Duodenal mucosa (tissue), 2 donors: ENCODE measurements at regions not wholly inside any gene's neighbourhood (a gene's known extent, or its start where the extent isn't known, plus 50 kb on each side); places are given as distances from the start of the nearest gene placed in this dataset.

Experiments used
- H3K27ac ChIP-seq: one replicate; pipeline ENCODE4 v1.7.0; 2013; ENCODE audit warnings: low read depth, low read length
- H3K27me3 ChIP-seq, 2 donors: one replicate each; pipeline ENCODE4 v1.7.0; 2013; ENCODE audit warnings: low read length in 2 of 2, control low read depth in 1 of 2; ENCODE audit not compliant: insufficient read depth in 2 of 2, control insufficient read depth in 1 of 2
- H3K36me3 ChIP-seq, 2 donors: one replicate each; pipeline ENCODE4 v1.7.0; 2013; ENCODE audit warnings: low read length in 2 of 2, control low read depth in 1 of 2; ENCODE audit not compliant: insufficient read depth in 2 of 2, control insufficient read depth in 1 of 2
- H3K4me1 ChIP-seq, 2 donors: one replicate each; pipeline ENCODE4 v1.7.0; 2013; ENCODE audit warnings: low read length in 2 of 2, control low read depth in 1 of 2; ENCODE audit not compliant: insufficient read depth in 2 of 2, control insufficient read depth in 1 of 2
- H3K4me3 ChIP-seq, 2 donors: one replicate each; pipeline ENCODE4 v1.7.0; 2013; ENCODE audit warnings: low read length in 2 of 2, low read depth in 1 of 2
- H3K9ac ChIP-seq, 2 donors: one replicate each; pipeline ENCODE4 v1.7.0; 2013; ENCODE audit warnings: low read length in 2 of 2, low read depth in 1 of 2
- H3K9me3 ChIP-seq, 2 donors: one replicate each; pipeline ENCODE4 v1.7.0; 2013; ENCODE audit warnings: low read length in 2 of 2, control low read depth in 1 of 2; ENCODE audit not compliant: control insufficient read depth in 1 of 2

DNA sequence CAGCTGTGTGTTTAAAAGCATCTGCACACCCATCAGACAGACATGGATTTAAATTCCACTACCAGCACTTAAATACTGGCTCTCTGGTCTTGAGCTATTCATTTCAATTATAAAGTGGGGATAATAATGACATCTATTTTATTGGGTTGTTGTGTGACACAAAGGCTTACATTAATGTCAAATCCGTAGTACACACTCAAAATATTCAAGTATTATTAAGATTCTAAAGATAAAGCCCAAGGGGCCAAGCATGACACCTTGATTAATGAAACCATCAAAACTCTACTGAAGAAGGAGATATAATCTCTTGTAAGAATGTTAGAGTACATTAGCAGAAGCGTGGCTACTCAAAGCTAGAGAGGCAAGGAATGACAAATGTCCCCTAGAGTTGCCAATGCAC, 743.0 kb downstream of the KCTD16 start:
- Histone ChIP-seq H3K9ac (no peak overlapping the region), H3K9me3 (no peaks in the 10 kb centered on the region), H3K27me3 (no peaks in the 10 kb centered on the region), H3K36me3 (no peaks in the 10 kb centered on the region), H3K4me3 (no peak overlapping the region), H3K27ac (no peak overlapping the region), H3K4me1 (no peaks in the 10 kb centered on the region)

DNA sequence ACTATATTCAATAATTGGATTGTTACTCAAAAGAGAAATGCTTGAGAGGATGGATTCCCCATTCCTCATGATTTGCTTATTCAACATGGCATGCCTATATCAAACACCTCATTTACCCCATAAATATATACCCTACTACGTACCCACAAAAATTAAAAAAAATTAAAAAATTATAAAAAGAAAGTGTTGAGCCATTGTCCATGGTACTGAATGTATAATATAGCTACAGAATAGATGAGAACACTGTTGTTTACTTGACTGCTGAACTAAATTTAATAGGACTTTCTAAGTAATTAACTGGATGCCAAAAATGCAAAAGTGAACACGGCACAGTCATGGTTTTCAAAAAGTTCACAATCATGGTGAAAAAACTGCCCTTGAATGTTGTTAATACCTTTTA, 725.8 kb downstream of the KCTD16 start:
- H3K9ac ChIP-seq: no peak overlapping the region
- H3K4me3 ChIP-seq: no peak overlapping the region
- no peaks in the 10 kb centered on the region for H3K4me1 ChIP-seq
- no peak overlapping the region for H3K27ac ChIP-seq
- H3K9me3 ChIP-seq: no peaks in the 10 kb centered on the region
- no peaks in the 10 kb centered on the region for H3K27me3 ChIP-seq
- H3K36me3 ChIP-seq: no peaks in the 10 kb centered on the region

DNA sequence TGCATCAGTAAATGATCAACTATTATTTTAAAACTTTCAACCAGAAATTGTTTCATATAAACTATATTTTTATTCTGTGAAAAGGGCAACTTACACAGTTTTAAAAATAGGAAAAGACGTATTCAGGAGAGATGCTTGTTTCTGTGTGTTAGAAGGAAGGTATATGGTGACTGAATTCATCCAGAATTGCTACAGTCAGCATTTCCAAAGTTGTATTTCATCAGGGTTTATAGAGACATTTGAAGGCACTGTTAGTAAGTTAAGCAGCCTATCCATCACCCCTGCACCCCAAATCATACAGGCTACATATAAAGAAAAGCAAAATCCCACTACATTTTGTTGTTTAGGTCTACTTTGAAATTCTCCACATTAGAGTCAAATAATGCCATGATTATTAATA, 716.0 kb downstream of the KCTD16 start:
- Histone ChIP-seq H3K36me3 (no peaks in the 10 kb centered on the region), H3K9ac (no peak overlapping the region), H3K27ac (no peak overlapping the region), H3K9me3 (no peaks in the 10 kb centered on the region), H3K27me3 (no peaks in the 10 kb centered on the region), H3K4me3 (no peak overlapping the region), H3K4me1 (no peaks in the 10 kb centered on the region)

- H3K4me3 ChIP-seq: no peak overlapping the region
- H3K27ac ChIP-seq: no peak overlapping the region
- no peaks in the 10 kb centered on the region for H3K4me1 ChIP-seq
- H3K9me3 ChIP-seq: no peaks in the 10 kb centered on the region
- no peaks in the 10 kb centered on the region for H3K36me3 ChIP-seq
- no peaks in the 10 kb centered on the region for H3K27me3 ChIP-seq
- no peak overlapping the region for H3K9ac ChIP-seq
These were observed 712.1 kb downstream of the KCTD16 start for GRCh38 chr5:144882739-144883283.

DNA sequence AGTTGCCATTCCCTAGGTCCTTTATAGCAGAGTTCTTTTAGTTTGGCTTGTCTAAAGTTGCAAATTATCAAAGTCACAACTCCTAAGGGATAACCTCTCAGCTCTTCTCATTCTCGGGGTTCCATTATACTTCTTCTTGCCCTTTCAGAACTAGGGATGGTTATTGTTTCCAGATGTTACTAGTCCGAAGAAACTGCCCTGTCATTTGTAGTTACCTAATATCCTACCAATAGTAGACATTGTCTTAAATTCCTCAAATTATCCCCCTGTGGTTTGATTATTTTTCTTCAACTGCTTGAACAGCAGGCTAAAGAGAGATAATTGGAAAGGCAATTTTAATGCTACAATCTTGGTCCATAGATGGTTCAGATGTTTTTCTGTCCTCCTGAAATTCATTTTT, 709.8 kb downstream of the KCTD16 start:
- H3K27ac ChIP-seq: no peak overlapping the region

GRCh38 chr5:144876990-144877389, 706.3 kb downstream of the KCTD16 start:
- Histone ChIP-seq H3K9me3 (no peaks in the 10 kb centered on the region), H3K4me3 (no peak overlapping the region), H3K27ac (no peak overlapping the region), H3K9ac (no peak overlapping the region), H3K4me1 (no peaks in the 10 kb centered on the region), H3K36me3 (no peaks in the 10 kb centered on the region), H3K27me3 (no peaks in the 10 kb centered on the region)

More for the DNA sequence above, 709.8 kb downstream of the KCTD16 start:
- no peaks in the 10 kb centered on the region for H3K27me3 ChIP-seq
- no peaks in the 10 kb centered on the region for H3K36me3 ChIP-seq
- H3K9ac ChIP-seq: no peak overlapping the region
- H3K4me1 ChIP-seq: no peaks in the 10 kb centered on the region
- H3K9me3 ChIP-seq: no peaks in the 10 kb centered on the region
- no peak overlapping the region for H3K4me3 ChIP-seq

DNA sequence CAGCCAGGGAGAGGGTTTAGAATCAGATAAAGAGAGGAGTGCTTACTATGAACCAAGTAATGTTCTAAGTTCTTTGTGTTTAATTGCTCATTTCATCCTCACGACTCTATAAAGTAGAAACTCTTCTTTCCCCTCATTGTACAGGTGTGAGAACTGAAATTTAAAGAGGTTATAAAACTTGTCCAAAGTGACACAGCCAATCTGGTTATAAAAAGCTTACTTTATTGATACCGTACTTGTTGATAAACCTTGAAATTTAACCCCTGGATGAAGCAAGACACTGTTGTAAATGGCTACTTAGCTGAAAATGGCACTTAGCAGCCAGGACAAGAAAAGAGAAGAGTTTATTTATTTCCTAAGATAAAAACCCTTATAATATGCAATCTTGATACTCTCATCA, 702.4 kb downstream of the KCTD16 start:
- Histone ChIP-seq H3K27ac (no peak overlapping the region), H3K9me3 (no peaks in the 10 kb centered on the region), H3K4me1 (no peaks in the 10 kb centered on the region), H3K4me3 (no peak overlapping the region), H3K36me3 (no peaks in the 10 kb centered on the region), H3K27me3 (no peaks in the 10 kb centered on the region), H3K9ac (no peak overlapping the region)

- Histone ChIP-seq H3K27ac (no peak overlapping the region), H3K9ac (no peak overlapping the region), H3K4me1 (no peaks in the 10 kb centered on the region), H3K27me3 (no peaks in the 10 kb centered on the region), H3K36me3 (no peaks in the 10 kb centered on the region), H3K4me3 (no peak overlapping the region), H3K9me3 (no peaks in the 10 kb centered on the region)
These were observed 693.4 kb downstream of the KCTD16 start for GRCh38 chr5:144864118-144864517.

- Histone ChIP-seq H3K36me3 (no peaks in the 10 kb centered on the region), H3K27ac (no peak overlapping the region)
These were observed 686.8 kb downstream of the KCTD16 start for GRCh38 chr5:144857454-144857853.

GRCh38 chr5:144844086-144844485, 673.4 kb downstream of the KCTD16 start:
- Histone ChIP-seq H3K9ac (no peak overlapping the region), H3K4me1 (no peaks in the 10 kb centered on the region), H3K36me3 (no peaks in the 10 kb centered on the region), H3K4me3 (no peak overlapping the region), H3K27me3 (no peaks in the 10 kb centered on the region), H3K9me3 (no peaks in the 10 kb centered on the region), H3K27ac (no peak overlapping the region)

More at GRCh38 chr5:144857454-144857853, 686.8 kb downstream of the KCTD16 start:
- no peaks in the 10 kb centered on the region for H3K4me1 ChIP-seq
- no peaks in the 10 kb centered on the region for H3K27me3 ChIP-seq
- no peak overlapping the region for H3K9ac ChIP-seq
- no peak overlapping the region for H3K4me3 ChIP-seq
- H3K9me3 ChIP-seq: no peaks in the 10 kb centered on the region

DNA sequence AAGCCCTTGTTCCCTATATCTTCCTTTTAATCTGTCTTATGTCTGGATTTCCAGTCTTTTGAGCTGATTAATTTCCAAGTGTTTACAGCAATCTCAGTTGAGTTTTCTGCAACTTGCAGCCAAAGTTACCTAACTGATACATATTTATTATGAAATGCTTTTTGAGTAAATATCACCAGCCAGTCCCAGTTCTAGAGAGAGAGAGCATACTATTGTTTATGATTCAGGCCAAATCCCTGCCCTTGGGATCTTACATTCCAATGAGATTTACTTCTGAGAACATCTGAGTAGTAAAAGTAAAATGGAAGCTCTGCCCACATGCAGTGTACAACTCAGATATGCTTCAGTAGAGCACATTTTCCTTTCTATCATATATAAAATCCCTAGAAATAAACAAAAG, 661.7 kb downstream of the KCTD16 start:
- no peaks in the 10 kb centered on the region for H3K4me1 ChIP-seq
- no peak overlapping the region for H3K4me3 ChIP-seq
- no peaks in the 10 kb centered on the region for H3K27me3 ChIP-seq
- H3K27ac ChIP-seq: no peak overlapping the region
- no peak overlapping the region for H3K9ac ChIP-seq
- no peaks in the 10 kb centered on the region for H3K9me3 ChIP-seq
- H3K36me3 ChIP-seq: no peaks in the 10 kb centered on the region
